ENCODE measurements at regions not wholly inside any gene's neighbourhood (a gene's known extent, or its start where the extent isn't known, plus 50 kb on each side); places are given as distances from the start of the nearest gene placed in this dataset.

DNA sequence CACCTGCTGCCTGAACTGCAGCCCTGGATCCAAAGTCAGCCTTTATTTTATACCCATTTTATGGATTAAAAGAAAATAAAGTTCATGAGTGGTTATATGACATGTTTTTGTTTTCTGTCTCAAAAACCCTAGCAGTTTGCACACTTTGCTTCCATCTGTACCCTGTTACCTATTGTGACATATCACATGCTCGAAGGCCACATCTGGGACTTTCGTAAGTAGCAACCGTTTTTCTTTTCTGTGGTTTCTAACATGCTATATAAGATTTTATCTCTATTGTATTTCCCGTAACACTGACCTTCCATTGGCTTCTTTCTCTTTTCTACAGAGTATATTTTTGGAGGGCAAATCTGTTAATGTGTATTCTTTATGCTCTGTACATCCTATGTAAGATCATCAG lies 1007.2 kb downstream of the PCDH9 start:
- TF ChIP-seq, protein P1, sequence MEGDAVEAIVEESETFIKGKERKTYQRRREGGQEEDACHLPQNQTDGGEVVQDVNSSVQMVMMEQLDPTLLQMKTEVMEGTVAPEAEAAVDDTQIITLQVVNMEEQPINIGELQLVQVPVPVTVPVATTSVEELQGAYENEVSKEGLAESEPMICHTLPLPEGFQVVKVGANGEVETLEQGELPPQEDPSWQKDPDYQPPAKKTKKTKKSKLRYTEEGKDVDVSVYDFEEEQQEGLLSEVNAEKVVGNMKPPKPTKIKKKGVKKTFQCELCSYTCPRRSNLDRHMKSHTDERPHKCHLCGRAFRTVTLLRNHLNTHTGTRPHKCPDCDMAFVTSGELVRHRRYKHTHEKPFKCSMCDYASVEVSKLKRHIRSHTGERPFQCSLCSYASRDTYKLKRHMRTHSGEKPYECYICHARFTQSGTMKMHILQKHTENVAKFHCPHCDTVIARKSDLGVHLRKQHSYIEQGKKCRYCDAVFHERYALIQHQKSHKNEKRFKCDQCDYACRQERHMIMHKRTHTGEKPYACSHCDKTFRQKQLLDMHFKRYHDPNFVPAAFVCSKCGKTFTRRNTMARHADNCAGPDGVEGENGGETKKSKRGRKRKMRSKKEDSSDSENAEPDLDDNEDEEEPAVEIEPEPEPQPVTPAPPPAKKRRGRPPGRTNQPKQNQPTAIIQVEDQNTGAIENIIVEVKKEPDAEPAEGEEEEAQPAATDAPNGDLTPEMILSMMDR (conservative IDR thresholded peaks at IDR 0.05; ENCODE audit: low read depth, low read length), result no peak
- TF ChIP-seq POLR2A (IDR thresholded peaks at IDR 0.05; ENCODE audit: low read depth, low read length), result no peak
- TF ChIP-seq RFX5 (IDR thresholded peaks at IDR 0.05; ENCODE audit: low read depth, low read length), result no peak
- no peak for TF ChIP-seq FOS (IDR thresholded peaks at IDR 0.05; ENCODE audit: low read depth, low read length)
- TF ChIP-seq RAD21 (IDR thresholded peaks at IDR 0.05; ENCODE audit: low read length), result no peak
- TF ChIP-seq NFE2L2 (IDR thresholded peaks at IDR 0.05; ENCODE audit: low read depth, low read length), result no peak
